ENCODE measurements at regions not wholly inside any gene's neighbourhood (a gene's known extent, or its start where the extent isn't known, plus 50 kb on each side); places are given as distances from the start of the nearest gene placed in this dataset.

DNA sequence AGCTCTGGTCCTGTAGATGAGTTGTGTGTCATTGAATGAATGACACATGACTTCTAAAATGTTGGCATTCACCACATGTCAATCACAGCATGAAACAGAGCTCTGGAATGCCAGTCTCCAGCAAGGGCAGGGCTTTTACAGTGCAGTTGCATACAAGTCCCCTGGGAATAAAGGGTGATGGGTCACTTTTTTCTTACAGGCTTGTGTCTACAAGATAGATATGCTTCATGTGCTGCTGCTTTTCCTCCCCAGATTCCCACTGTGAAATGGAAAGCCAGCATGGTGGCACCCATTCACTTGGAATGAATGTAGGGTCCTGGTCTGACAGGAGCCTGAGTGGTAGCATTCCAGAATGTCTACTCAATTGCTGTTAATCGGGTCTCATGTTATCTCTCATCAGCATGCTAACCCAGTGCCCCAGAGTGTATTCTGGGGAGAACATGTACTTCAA lies 159.1 kb upstream of the KIT start:
- peak; percentile 43 for DNase-seq (ENCODE audit: low read depth)
- no peak for TF ChIP-seq CTCF (IDR thresholded peaks at IDR 0.05; ENCODE audit: low read length, missing control alignments)
- no peak overlapping the region for H3K4me3 ChIP-seq (replicated peaks; ENCODE audit: low read depth, low read length)

GRCh38 chr4:54499308-54500074 lies 158.3 kb upstream of the KIT start:
- no peak for DNase-seq (ENCODE audit: low read depth)
- no peak overlapping the region for H3K4me3 ChIP-seq (replicated peaks; ENCODE audit: low read depth, low read length)

DNA sequence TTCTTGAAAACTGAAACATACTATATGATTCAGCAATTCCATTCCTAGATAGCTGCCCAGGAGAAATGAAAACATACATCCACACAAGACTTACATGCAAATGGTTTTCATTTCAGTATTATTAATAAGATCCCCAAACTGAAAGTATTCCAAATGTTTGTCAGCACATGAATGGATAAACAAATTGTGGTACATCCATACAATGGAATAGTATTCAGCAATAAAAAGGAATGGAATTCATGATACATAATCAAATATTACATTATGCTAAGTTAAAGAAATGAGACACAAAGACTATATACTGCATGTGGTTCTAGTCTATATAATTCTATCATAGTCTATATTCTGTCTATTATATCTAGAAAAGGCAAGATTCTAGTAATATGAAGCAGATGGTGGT lies 152.4 kb upstream of the KIT start:
- TF ChIP-seq CTCF (IDR thresholded peaks at IDR 0.05; ENCODE audit: low read length, missing control alignments): no peak
- no peak for DNase-seq (ENCODE audit: low read depth)
- no peak overlapping the region for H3K4me3 ChIP-seq (replicated peaks; ENCODE audit: low read depth, low read length)

More at GRCh38 chr4:54499308-54500074, 158.3 kb upstream of the KIT start:
- TF ChIP-seq CTCF (IDR thresholded peaks at IDR 0.05; ENCODE audit: low read length, missing control alignments): no peak

DNA sequence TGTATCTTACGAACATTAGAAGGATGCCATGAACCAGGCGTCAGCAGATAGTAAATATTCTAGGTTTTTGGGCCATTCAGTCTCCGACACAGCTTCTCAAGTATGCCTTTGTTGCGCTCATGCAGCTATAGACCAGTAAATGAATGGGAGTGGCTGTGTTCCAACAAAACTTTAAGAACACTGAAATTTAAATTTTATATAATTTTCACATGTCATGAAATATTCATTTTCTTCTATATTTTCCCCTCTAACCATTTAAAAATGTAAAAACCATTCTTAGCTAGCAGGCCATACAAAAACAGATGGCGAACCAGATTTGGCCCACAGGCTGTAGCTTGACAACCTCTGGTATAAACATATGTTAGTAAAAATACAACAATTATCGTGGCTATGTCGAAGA lies 151.8 kb upstream of the KIT start:
- TF ChIP-seq CTCF (IDR thresholded peaks at IDR 0.05; ENCODE audit: low read length, missing control alignments): no peak
- DNase-seq (ENCODE audit: low read depth): no peak
- H3K4me3 ChIP-seq (replicated peaks; ENCODE audit: low read depth, low read length): no peak overlapping the region

- DNase-seq (ENCODE audit: low read depth): no peak
- no peak for TF ChIP-seq CTCF (IDR thresholded peaks at IDR 0.05; ENCODE audit: low read length, missing control alignments)
- H3K4me3 ChIP-seq (replicated peaks; ENCODE audit: low read depth, low read length): no peak overlapping the region
Observed at GRCh38 chr4:54509057-54509456, 148.7 kb upstream of the KIT start.

GRCh38 chr4:54513204-54513603 lies 144.6 kb upstream of the KIT start:
- TF ChIP-seq CTCF (IDR thresholded peaks at IDR 0.05; ENCODE audit: low read length, missing control alignments): no peak
- DNase-seq (ENCODE audit: low read depth): peak; percentile 85
- no peak overlapping the region for H3K4me3 ChIP-seq (replicated peaks; ENCODE audit: low read depth, low read length)

GRCh38 chr4:54513741-54514140 lies 144.0 kb upstream of the KIT start:
- DNase-seq (ENCODE audit: low read depth): no peak
- no peak for TF ChIP-seq CTCF (IDR thresholded peaks at IDR 0.05; ENCODE audit: low read length, missing control alignments)
- no peak overlapping the region for H3K4me3 ChIP-seq (replicated peaks; ENCODE audit: low read depth, low read length)

Measured in fibroblast of pulmonary artery (primary cell).